ENCODE measurements at regions not wholly inside any gene's neighbourhood (a gene's known extent, or its start where the extent isn't known, plus 50 kb on each side); places are given as distances from the start of the nearest gene placed in this dataset.

GRCh38 chr2:126811101-126811500, 87.6 kb upstream of the TEX51 start:
- no peak for ATAC-seq
- H3K4me3 Mint-ChIP-seq: no peak overlapping the region
- no peak overlapping the region for H3K27ac Mint-ChIP-seq
- ChIA-PET CTCF (no interaction called here), POLR2A (interaction anchor here (0.7 kb wide), 1 partner anchor 72 kb away, joined by 4 read pairs; no protein-coding TSS in a partner anchor)
- intact Hi-C loops (cut with micrococcal nuclease): no loop called here
- Histone ChIP-seq H3K9me3 (ENCODE audit: control insufficient read depth in 2 of 3, low read length in 3 of 3) (no peaks in the 10 kb centered on the region), H3K4me1 (ENCODE audit: control insufficient read depth in 2 of 2, insufficient read depth in 2 of 2, low read length in 2 of 2) (no peaks in the 10 kb centered on the region), H3K4me3 (ENCODE audit: low read length) (no peak overlapping the region), H3K27ac (ENCODE audit: low read depth, low read length) (no peak overlapping the region), H3K36me3 (ENCODE audit: control insufficient read depth in 2 of 3, insufficient read depth in 3 of 3, low read length in 3 of 3) (no peaks in the 10 kb centered on the region), H3K27me3 (ENCODE audit: control insufficient read depth in 2 of 2, insufficient read depth in 2 of 2, low read length in 2 of 2) (no peaks in the 10 kb centered on the region)
- H3K9me3 Mint-ChIP-seq: peaks cover 0 to 9% (median 0%) of the 10 kb centered on the region in 11 donors
- H3K4me1 Mint-ChIP-seq: peaks cover 0 to 1% (median 0%) of the 10 kb centered on the region in 7 donors
- H3K27me3 Mint-ChIP-seq: peaks cover 14 to 34% (median 24%) of the 10 kb centered on the region in 5 donors
- no peaks in the 10 kb centered on the region for H3K36me3 Mint-ChIP-seq
- DNase-seq: no peak

GRCh38 chr2:126817172-126817571, 81.5 kb upstream of the TEX51 start:
- no peaks in the 10 kb centered on the region for H3K36me3 ChIP-seq (ENCODE audit: control insufficient read depth in 2 of 3, insufficient read depth in 3 of 3, low read length in 3 of 3)
- ATAC-seq (no peak), DNase-seq (no peak)
- Mint-ChIP-seq H3K4me1 (peaks cover 0 to 1% (median 0%) of the 10 kb centered on the region in 7 donors), H3K27me3 (peaks cover 19 to 59% (median 54%) of the 10 kb centered on the region in 5 donors), H3K4me3 (no peak overlapping the region), H3K36me3 (peaks cover 0 to 6% (median 3%) of the 10 kb centered on the region in 5 donors), H3K9me3 (peaks cover 0 to 26% (median 7%) of the 10 kb centered on the region in 11 donors), H3K27ac (no peak overlapping the region)
- CTCF ChIA-PET: no interaction called here
- no peaks in the 10 kb centered on the region for H3K4me1 ChIP-seq (ENCODE audit: control insufficient read depth in 2 of 2, insufficient read depth in 2 of 2, low read length in 2 of 2)
- intact Hi-C loops (cut with micrococcal nuclease): no loop called here
- POLR2A ChIA-PET: no interaction called here
- no peak overlapping the region for H3K27ac ChIP-seq (ENCODE audit: low read depth, low read length)
- no peaks in the 10 kb centered on the region for H3K9me3 ChIP-seq (ENCODE audit: control insufficient read depth in 2 of 3, low read length in 3 of 3)
- H3K27me3 ChIP-seq (ENCODE audit: control insufficient read depth in 2 of 2, insufficient read depth in 2 of 2, low read length in 2 of 2): no peaks in the 10 kb centered on the region
- H3K4me3 ChIP-seq (ENCODE audit: low read length): no peak overlapping the region

GRCh38 chr2:126822115-126822514, 76.6 kb upstream of the TEX51 start:
- H3K4me3 ChIP-seq (ENCODE audit: low read length): no peak overlapping the region
- Mint-ChIP-seq H3K9me3 (peaks cover 0 to 15% (median 4%) of the 10 kb centered on the region in 11 donors), H3K4me3 (no peak overlapping the region), H3K27ac (no peak overlapping the region), H3K4me1 (peaks cover 0 to 2% (median 0%) of the 10 kb centered on the region in 7 donors), H3K27me3 (peaks cover 3 to 45% (median 37%) of the 10 kb centered on the region in 5 donors), H3K36me3 (peaks cover 0 to 6% (median 3%) of the 10 kb centered on the region in 5 donors)
- H3K4me1 ChIP-seq (ENCODE audit: control insufficient read depth in 2 of 2, insufficient read depth in 2 of 2, low read length in 2 of 2): no peaks in the 10 kb centered on the region
- H3K27ac ChIP-seq (ENCODE audit: low read depth, low read length): no peak overlapping the region
- CTCF ChIA-PET: no interaction called here
- intact Hi-C loops (cut with micrococcal nuclease): no loop called here
- POLR2A ChIA-PET: interaction anchor here (0.7 kb wide), 1 partner anchor 94 kb away, joined by 3 read pairs; no protein-coding TSS in a partner anchor
- no peaks in the 10 kb centered on the region for H3K9me3 ChIP-seq (ENCODE audit: control insufficient read depth in 2 of 3, low read length in 3 of 3)
- H3K27me3 ChIP-seq (ENCODE audit: control insufficient read depth in 2 of 2, insufficient read depth in 2 of 2, low read length in 2 of 2): no peaks in the 10 kb centered on the region
- DNase-seq: no peak
- no peak for ATAC-seq
- no peaks in the 10 kb centered on the region for H3K36me3 ChIP-seq (ENCODE audit: control insufficient read depth in 2 of 3, insufficient read depth in 3 of 3, low read length in 3 of 3)

- no peaks in the 10 kb centered on the region for H3K27me3 ChIP-seq (ENCODE audit: control insufficient read depth in 2 of 2, insufficient read depth in 2 of 2, low read length in 2 of 2)
- ATAC-seq: peak; percentile 12
- peaks cover 0 to 1% (median 0%) of the 10 kb centered on the region in 5 donors for H3K36me3 Mint-ChIP-seq
- no peak overlapping the region for H3K4me3 ChIP-seq (ENCODE audit: low read length)
- H3K9me3 ChIP-seq (ENCODE audit: control insufficient read depth in 2 of 3, low read length in 3 of 3): no peaks in the 10 kb centered on the region
- peaks cover 0 to 37% (median 30%) of the 10 kb centered on the region in 5 donors for H3K27me3 Mint-ChIP-seq
- no peak overlapping the region for H3K27ac ChIP-seq (ENCODE audit: low read depth, low read length)
- ChIA-PET CTCF (no interaction called here), POLR2A (no interaction called here)
- H3K4me1 ChIP-seq (ENCODE audit: control insufficient read depth in 2 of 2, insufficient read depth in 2 of 2, low read length in 2 of 2): no peaks in the 10 kb centered on the region
- intact Hi-C loops (cut with micrococcal nuclease): no loop called here
- no peak for DNase-seq
- H3K9me3 Mint-ChIP-seq: peaks cover 0 to 7% (median 0%) of the 10 kb centered on the region in 11 donors
- no peak overlapping the region for H3K4me3 Mint-ChIP-seq
- H3K27ac Mint-ChIP-seq: no peak overlapping the region
- H3K4me1 Mint-ChIP-seq: peaks cover 0 to 4% (median 0%) of the 10 kb centered on the region in 7 donors
- no peaks in the 10 kb centered on the region for H3K36me3 ChIP-seq (ENCODE audit: control insufficient read depth in 2 of 3, insufficient read depth in 3 of 3, low read length in 3 of 3)
Observed at GRCh38 chr2:126822921-126823320, 75.8 kb upstream of the TEX51 start.

- CTCF ChIA-PET: no interaction called here
- no peak for ATAC-seq
Observed at GRCh38 chr2:126823951-126824350, 74.7 kb upstream of the TEX51 start.

GRCh38 chr2:126824663-126825062, 74.0 kb upstream of the TEX51 start:
- Histone ChIP-seq H3K36me3 (ENCODE audit: control insufficient read depth in 2 of 3, insufficient read depth in 3 of 3, low read length in 3 of 3) (no peaks in the 10 kb centered on the region), H3K27ac (ENCODE audit: low read depth, low read length) (no peak overlapping the region), H3K4me3 (ENCODE audit: low read length) (no peak overlapping the region), H3K9me3 (ENCODE audit: control insufficient read depth in 2 of 3, low read length in 3 of 3) (no peaks in the 10 kb centered on the region), H3K4me1 (ENCODE audit: control insufficient read depth in 2 of 2, insufficient read depth in 2 of 2, low read length in 2 of 2) (no peaks in the 10 kb centered on the region), H3K27me3 (ENCODE audit: control insufficient read depth in 2 of 2, insufficient read depth in 2 of 2, low read length in 2 of 2) (no peaks in the 10 kb centered on the region)
- CTCF ChIA-PET: no interaction called here
- intact Hi-C loops (cut with micrococcal nuclease): no loop called here
- Mint-ChIP-seq H3K27me3 (peaks cover 0 to 29% (median 16%) of the 10 kb centered on the region in 5 donors), H3K36me3 (no peaks in the 10 kb centered on the region), H3K4me1 (peaks cover 0 to 6% (median 0%) of the 10 kb centered on the region in 7 donors), H3K27ac (no peak overlapping the region), H3K9me3 (no peaks in the 10 kb centered on the region), H3K4me3 (no peak overlapping the region)
- no peak for ATAC-seq
- POLR2A ChIA-PET: no interaction called here
- DNase-seq: no peak

More at GRCh38 chr2:126823951-126824350, 74.7 kb upstream of the TEX51 start:
- DNase-seq: no peak
- Histone ChIP-seq H3K4me3 (ENCODE audit: low read length) (no peak overlapping the region), H3K36me3 (ENCODE audit: control insufficient read depth in 2 of 3, insufficient read depth in 3 of 3, low read length in 3 of 3) (no peaks in the 10 kb centered on the region), H3K4me1 (ENCODE audit: control insufficient read depth in 2 of 2, insufficient read depth in 2 of 2, low read length in 2 of 2) (no peaks in the 10 kb centered on the region), H3K27ac (ENCODE audit: low read depth, low read length) (no peak overlapping the region), H3K9me3 (ENCODE audit: control insufficient read depth in 2 of 3, low read length in 3 of 3) (no peaks in the 10 kb centered on the region), H3K27me3 (ENCODE audit: control insufficient read depth in 2 of 2, insufficient read depth in 2 of 2, low read length in 2 of 2) (no peaks in the 10 kb centered on the region)
- intact Hi-C loops (cut with micrococcal nuclease): no loop called here
- H3K27me3 Mint-ChIP-seq: peaks cover 0 to 34% (median 22%) of the 10 kb centered on the region in 5 donors
- H3K36me3 Mint-ChIP-seq: no peaks in the 10 kb centered on the region
- peaks cover 0 to 1% (median 0%) of the 10 kb centered on the region in 11 donors for H3K9me3 Mint-ChIP-seq
- H3K4me3 Mint-ChIP-seq: no peak overlapping the region
- H3K4me1 Mint-ChIP-seq: peaks cover 0 to 6% (median 0%) of the 10 kb centered on the region in 7 donors
- POLR2A ChIA-PET: no interaction called here
- H3K27ac Mint-ChIP-seq: no peak overlapping the region

GRCh38 chr2:126825316-126825715, 73.4 kb upstream of the TEX51 start:
- Histone ChIP-seq H3K27ac (ENCODE audit: low read depth, low read length) (no peak overlapping the region), H3K9me3 (ENCODE audit: control insufficient read depth in 2 of 3, low read length in 3 of 3) (no peaks in the 10 kb centered on the region), H3K4me1 (ENCODE audit: control insufficient read depth in 2 of 2, insufficient read depth in 2 of 2, low read length in 2 of 2) (no peaks in the 10 kb centered on the region), H3K36me3 (ENCODE audit: control insufficient read depth in 2 of 3, insufficient read depth in 3 of 3, low read length in 3 of 3) (no peaks in the 10 kb centered on the region), H3K4me3 (ENCODE audit: low read length) (no peak overlapping the region), H3K27me3 (ENCODE audit: control insufficient read depth in 2 of 2, insufficient read depth in 2 of 2, low read length in 2 of 2) (no peaks in the 10 kb centered on the region)
- ChIA-PET POLR2A (no interaction called here), CTCF (no interaction called here)
- Mint-ChIP-seq H3K4me1 (peaks cover 0 to 6% (median 0%) of the 10 kb centered on the region in 7 donors), H3K27ac (no peak overlapping the region), H3K36me3 (no peaks in the 10 kb centered on the region), H3K9me3 (no peaks in the 10 kb centered on the region), H3K27me3 (peaks cover 0 to 22% (median 12%) of the 10 kb centered on the region in 5 donors), H3K4me3 (no peak overlapping the region)
- intact Hi-C loops (cut with micrococcal nuclease): no loop called here
- DNase-seq (no peak), ATAC-seq (no peak)

Data from naive thymus-derived CD4-positive, alpha-beta T cell (primary cell).